ENCODE measurements at regions not wholly inside any gene's neighbourhood (a gene's known extent, or its start where the extent isn't known, plus 50 kb on each side); places are given as distances from the start of the nearest gene placed in this dataset.
A peak's percentile ranks its signal among the peaks of the same experiment; 100 is the strongest.

- DNase-seq (ENCODE audit: low spot score): no peak
Measured at GRCh38 chr1:55685560-55685959, 470.4 kb upstream of the USP24 start.

- no peak for DNase-seq (ENCODE audit: low spot score)
Measured at GRCh38 chr1:55684131-55684650, 469.0 kb upstream of the USP24 start.

GRCh38 chr1:55682198-55682597, 467.0 kb upstream of the USP24 start:
- no peak for DNase-seq (ENCODE audit: low spot score)

- no peak for DNase-seq (ENCODE audit: low spot score)
Measured at GRCh38 chr1:55679971-55680370, 464.8 kb upstream of the USP24 start.

GRCh38 chr1:55673416-55673815, 458.3 kb upstream of the USP24 start:
- DNase-seq (ENCODE audit: low spot score): no peak

- no peak for DNase-seq (ENCODE audit: low spot score)
Measured at GRCh38 chr1:55670331-55671082, 455.3 kb upstream of the USP24 start.

GRCh38 chr1:55669293-55669692, 454.1 kb upstream of the USP24 start:
- no peak for DNase-seq (ENCODE audit: low spot score)

- DNase-seq (ENCODE audit: low spot score): no peak
Measured at GRCh38 chr1:55662875-55663274, 447.7 kb upstream of the USP24 start.

GRCh38 chr1:55658917-55659316, 443.8 kb upstream of the USP24 start:
- no peak for DNase-seq (ENCODE audit: low spot score)

- peak; percentile 52 for DNase-seq (ENCODE audit: low spot score)
Measured at GRCh38 chr1:55654750-55655149, 439.6 kb upstream of the USP24 start.

GRCh38 chr1:55654171-55654570, 439.0 kb upstream of the USP24 start:
- no peak for DNase-seq (ENCODE audit: low spot score)

GRCh38 chr1:55650444-55650843, 435.3 kb upstream of the USP24 start:
- DNase-seq (ENCODE audit: low spot score): no peak

GRCh38 chr1:55646181-55646580, 431.0 kb upstream of the USP24 start:
- DNase-seq (ENCODE audit: low spot score): no peak

- DNase-seq (ENCODE audit: low spot score): no peak
Measured at GRCh38 chr1:55645270-55645669, 430.1 kb upstream of the USP24 start.

- DNase-seq (ENCODE audit: low spot score): no peak
Measured at GRCh38 chr1:55641947-55642346, 426.8 kb upstream of the USP24 start.

- peak; percentile 72 for DNase-seq (ENCODE audit: low spot score)
Measured at GRCh38 chr1:55640708-55641473, 425.7 kb upstream of the USP24 start.

GRCh38 chr1:55639526-55639925, 424.4 kb upstream of the USP24 start:
- DNase-seq (ENCODE audit: low spot score): no peak

GRCh38 chr1:55639051-55639450, 423.9 kb upstream of the USP24 start:
- DNase-seq (ENCODE audit: low spot score): no peak

- DNase-seq (ENCODE audit: low spot score): no peak
Measured at GRCh38 chr1:55636696-55637095, 421.5 kb upstream of the USP24 start.

- no peak for DNase-seq (ENCODE audit: low spot score)
Measured at GRCh38 chr1:55635856-55636255, 420.7 kb upstream of the USP24 start.

GRCh38 chr1:55634516-55634915, 419.4 kb upstream of the USP24 start:
- no peak for DNase-seq (ENCODE audit: low spot score)

GRCh38 chr1:55632906-55633305, 417.7 kb upstream of the USP24 start:
- no peak for DNase-seq (ENCODE audit: low spot score)

- no peak for DNase-seq (ENCODE audit: low spot score)
Measured at GRCh38 chr1:55632058-55632457, 416.9 kb upstream of the USP24 start.
